Stomach (tissue), 8 donors: ENCODE measurements at regions not wholly inside any gene's neighbourhood (a gene's known extent, or its start where the extent isn't known, plus 50 kb on each side); places are given as distances from the start of the nearest gene placed in this dataset.
A peak's percentile ranks its signal among the peaks of the same experiment; 100 is the strongest.

ENCODE experiments used
- DNase-seq, 2 donors: peaks; one replicate each; pipeline versions ENCODE4 v3.0.0 to v3.0.0-alpha.2; 2013 to 2019
- H3K27ac ChIP-seq, 5 donors: fragments of 200-600 bp in 4 of 5; sonication (generic) in 4 of 5; one replicate each; pipeline ENCODE4 v1.5.1; 2013 to 2019; ENCODE audit warnings: mild to moderate bottlenecking in 1 of 5, moderate library complexity in 1 of 5
- H3K27me3 ChIP-seq, 3 donors: fragments of 200-600 bp; sonication (generic); one replicate each; pipeline ENCODE4 v1.5.1; 2017 to 2019; ENCODE audit warnings: mixed run types in 1 of 3
- H3K36me3 ChIP-seq, 4 donors: fragments of 200-600 bp; sonication (generic); 1 replicate in 3 of 4; 2 replicates in 1 of 4; pipeline ENCODE4 v1.5.1; 2016 to 2019
- H3K4me1 ChIP-seq, 4 donors: fragments of 200-600 bp; sonication (generic); one replicate each; pipeline ENCODE4 v1.5.1; 2016 to 2019
- H3K4me3 ChIP-seq, 4 donors: fragments of 200-600 bp; sonication (generic) in 3 of 4; one replicate each; pipeline ENCODE4 v1.5.1; 2016 to 2019; ENCODE audit warnings: mild to moderate bottlenecking in 1 of 4
- H3K9me3 ChIP-seq, 4 donors: fragments of 200-600 bp; sonication (generic); one replicate each; pipeline ENCODE4 v1.5.1; 2016 to 2019
- EP300 ChIP-seq: sonication (generic); formaldehyde crosslinking; IDR thresholded peaks from one replicate; pipeline ENCODE4 v1.6.1; 2017; ENCODE audit warnings: antibody characterized with exemption
- POLR2A ChIP-seq, 4 donors: fragments of 450-650 bp; IDR thresholded peaks; one replicate each; pipeline ENCODE4 v1.6.1; 2016; ENCODE audit warnings: antibody characterized with exemption in 4 of 4, control low read depth in 2 of 4, mild to moderate bottlenecking in 1 of 4, moderate library complexity in 1 of 4
- POLR2AphosphoS5 ChIP-seq, 3 donors: sonication (generic); formaldehyde crosslinking; IDR thresholded peaks; one replicate each; pipeline ENCODE4 v1.6.1; 2016; ENCODE audit warnings: antibody characterized with exemption in 3 of 3
- WGBS, 5 donors: extraction: QIAGEN DNeasy Blood & Tissue Kit in 3 of 5; methylation state at CpG; one replicate each; pipeline versions ENCODE4 v1.1.5 to v1.1.7; 2013 to 2018; 5-methylcytosine and 5-hydroxymethylcytosine counted together
- intact Hi-C: fragments of 100-400 bp; cut with DNase I; formaldehyde crosslinking; loops from one replicate; pipeline ENCODE4 v1.15.1; 2023; ENCODE audit warnings: low total_unique reads
- TF ChIP-seq, protein P1 (sequence below), 7 experiments: fragments of 450-650 bp in 4 of 7; fragments of 200-600 bp in 3 of 7; sonication (generic) in 3 of 7; IDR thresholded peaks; one replicate each; pipeline ENCODE4 v1.5.1; 2016 to 2019; ENCODE audit warnings: antibody characterized with exemption in 7 of 7, control low read depth in 2 of 7, mild to moderate bottlenecking in 1 of 7
- donor health status: healthy with polysubstance abuse.
- donor health status: Bipolar disorder and iron deficiency.
- donor health status: healthy.

DNA sequence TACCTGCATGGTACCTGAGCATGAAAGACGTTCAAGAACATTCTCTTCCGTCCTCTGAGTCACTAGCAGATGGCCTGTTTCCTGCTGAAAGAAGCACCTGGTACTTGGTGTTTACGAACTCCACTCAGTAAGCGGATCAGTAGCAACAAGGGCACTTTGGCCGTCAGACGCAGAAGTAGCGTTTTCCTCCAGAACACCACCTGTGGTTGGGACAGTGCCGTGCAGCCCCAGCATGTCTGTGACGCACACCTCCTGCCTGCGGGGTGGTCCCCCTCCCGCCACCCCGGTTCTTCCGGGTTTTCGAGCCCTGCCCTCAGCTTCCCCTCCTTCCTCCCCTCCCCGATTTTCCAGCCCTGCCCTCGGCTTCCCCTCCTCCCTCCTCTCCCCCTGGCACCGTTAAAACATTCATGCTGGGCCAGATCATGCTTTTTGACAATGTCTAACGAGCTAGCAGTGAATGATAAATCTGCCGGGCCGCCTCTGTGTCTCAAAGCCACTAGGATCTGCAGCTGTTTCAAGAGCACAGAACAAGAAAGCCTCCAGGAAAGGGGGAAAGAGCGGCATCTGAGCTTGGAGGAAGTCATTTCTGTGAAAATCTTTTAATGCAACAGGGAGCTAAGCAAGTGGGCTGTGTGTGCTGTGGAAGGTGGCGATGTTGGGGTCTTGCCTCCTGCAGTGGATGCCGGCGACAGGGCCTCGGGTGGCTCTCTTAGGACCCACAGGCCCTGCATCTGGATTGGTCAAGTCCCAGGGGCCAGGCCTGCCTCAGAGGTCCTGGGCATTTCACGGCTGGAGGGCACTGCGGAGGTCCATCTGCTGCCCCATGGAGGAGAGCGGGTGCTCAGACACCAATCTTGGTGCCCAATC lies 207.9 kb downstream of the ERMARD start:
- intact Hi-C loops: no loop called here
- DNase-seq: peak; percentile 53 to 88
- Histone ChIP-seq H3K9me3 (no peaks in the 10 kb centered on the region), H3K4me3 (peak overlapping the region in 1 of 4 donors; percentile 18), H3K27me3 (peaks cover 0 to 45% (median 12%) of the 10 kb centered on the region in 3 donors), H3K4me1 (peaks cover 8 to 25% (median 16%) of the 10 kb centered on the region in 4 donors), H3K27ac (peak overlapping the region in 2 of 5 donors; percentile 1 to 32), H3K36me3 (no peaks in the 10 kb centered on the region)
- TF ChIP-seq POLR2AphosphoS5 (IDR thresholded peaks at IDR 0.05): peak in 2 of 3 donors; percentile 12 to 36
- TF ChIP-seq POLR2A (IDR thresholded peaks at IDR 0.05): no peak
- TF ChIP-seq, protein P1, sequence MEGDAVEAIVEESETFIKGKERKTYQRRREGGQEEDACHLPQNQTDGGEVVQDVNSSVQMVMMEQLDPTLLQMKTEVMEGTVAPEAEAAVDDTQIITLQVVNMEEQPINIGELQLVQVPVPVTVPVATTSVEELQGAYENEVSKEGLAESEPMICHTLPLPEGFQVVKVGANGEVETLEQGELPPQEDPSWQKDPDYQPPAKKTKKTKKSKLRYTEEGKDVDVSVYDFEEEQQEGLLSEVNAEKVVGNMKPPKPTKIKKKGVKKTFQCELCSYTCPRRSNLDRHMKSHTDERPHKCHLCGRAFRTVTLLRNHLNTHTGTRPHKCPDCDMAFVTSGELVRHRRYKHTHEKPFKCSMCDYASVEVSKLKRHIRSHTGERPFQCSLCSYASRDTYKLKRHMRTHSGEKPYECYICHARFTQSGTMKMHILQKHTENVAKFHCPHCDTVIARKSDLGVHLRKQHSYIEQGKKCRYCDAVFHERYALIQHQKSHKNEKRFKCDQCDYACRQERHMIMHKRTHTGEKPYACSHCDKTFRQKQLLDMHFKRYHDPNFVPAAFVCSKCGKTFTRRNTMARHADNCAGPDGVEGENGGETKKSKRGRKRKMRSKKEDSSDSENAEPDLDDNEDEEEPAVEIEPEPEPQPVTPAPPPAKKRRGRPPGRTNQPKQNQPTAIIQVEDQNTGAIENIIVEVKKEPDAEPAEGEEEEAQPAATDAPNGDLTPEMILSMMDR (IDR thresholded peaks at IDR 0.05): peak in 1 of 7 experiments; percentile 4
- TF ChIP-seq EP300: no peak
- 34 to 45% (median 38%) methylated on average over 27 to 28 of the region's 28 CpGs for WGBS, 5 donors

DNA sequence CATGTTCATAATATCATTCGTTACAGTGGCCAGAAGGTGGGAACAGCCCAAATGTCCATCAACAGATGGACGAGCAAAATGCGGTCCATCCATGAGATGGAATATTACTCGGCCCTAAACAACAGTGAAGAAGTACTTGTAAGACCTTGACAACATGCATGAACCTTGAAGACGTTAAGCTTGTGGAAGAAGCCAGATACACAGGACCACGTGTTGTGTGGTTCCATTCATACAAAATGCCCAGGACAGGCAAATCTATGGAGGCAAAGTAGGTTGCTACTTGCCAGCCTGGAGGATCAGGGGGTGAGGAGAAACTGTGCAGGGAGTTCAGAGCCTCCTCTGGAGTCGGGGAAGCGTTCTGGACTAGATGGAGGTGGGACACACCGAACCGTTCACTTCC lies 207.1 kb downstream of the ERMARD start:
- H3K4me3 ChIP-seq: no peak overlapping the region
- intact Hi-C loops: no loop called here
- H3K36me3 ChIP-seq: no peaks in the 10 kb centered on the region
- H3K27me3 ChIP-seq: peaks cover 0 to 45% (median 12%) of the 10 kb centered on the region in 3 donors
- H3K27ac ChIP-seq: peak overlapping the region in 1 of 5 donors; percentile 32
- peaks cover 8 to 25% (median 16%) of the 10 kb centered on the region in 4 donors for H3K4me1 ChIP-seq
- DNase-seq: no peak
- TF ChIP-seq, protein P1 (IDR thresholded peaks at IDR 0.05): no peak
- TF ChIP-seq EP300: no peak
- no peak for TF ChIP-seq POLR2AphosphoS5 (IDR thresholded peaks at IDR 0.05)
- no peak for TF ChIP-seq POLR2A (IDR thresholded peaks at IDR 0.05)
- 91 to 95% (median 93%) methylated on average over 10 of the region's 10 CpGs for WGBS, 5 donors
- no peaks in the 10 kb centered on the region for H3K9me3 ChIP-seq

DNA sequence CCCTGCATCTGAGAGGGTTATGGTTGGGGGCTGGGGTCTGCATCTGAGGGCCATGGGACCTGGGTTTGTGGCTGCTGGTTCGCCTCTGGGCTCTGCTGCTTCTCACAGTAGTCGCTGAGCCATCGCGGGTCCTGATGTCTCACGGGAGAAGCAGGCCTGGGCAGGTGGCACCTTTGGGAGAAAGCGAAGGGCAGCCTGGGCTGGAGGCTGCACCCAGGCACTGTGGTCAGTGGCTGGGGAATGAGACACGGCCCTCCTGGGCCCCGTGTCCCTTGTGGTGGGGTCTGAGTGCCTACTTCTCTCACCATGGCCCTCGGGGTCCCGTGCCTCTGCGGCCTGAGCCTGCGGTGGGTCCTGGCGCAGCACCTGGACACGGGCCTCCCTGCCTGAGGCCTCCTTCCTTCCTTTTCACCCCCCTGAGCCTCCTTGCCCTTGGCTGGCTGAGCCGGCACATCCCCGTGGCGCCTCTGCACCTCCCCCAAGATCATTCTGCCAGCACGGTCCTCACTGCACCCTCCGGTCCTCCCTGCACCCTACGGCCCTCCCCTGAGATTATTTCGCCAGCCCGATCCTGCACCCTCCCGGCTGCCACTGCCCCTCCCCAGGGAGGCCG lies 206.0 kb downstream of the ERMARD start:
- WGBS, 5 donors: 84 to 88% (median 85%) methylated on average over 16 to 24 of the region's 24 CpGs
- intact Hi-C loops: no loop called here
- TF ChIP-seq EP300 (no peak), POLR2AphosphoS5 (IDR thresholded peaks at IDR 0.05) (no peak), POLR2A (IDR thresholded peaks at IDR 0.05) (no peak)
- TF ChIP-seq, protein P1 (IDR thresholded peaks at IDR 0.05): no peak

DNA sequence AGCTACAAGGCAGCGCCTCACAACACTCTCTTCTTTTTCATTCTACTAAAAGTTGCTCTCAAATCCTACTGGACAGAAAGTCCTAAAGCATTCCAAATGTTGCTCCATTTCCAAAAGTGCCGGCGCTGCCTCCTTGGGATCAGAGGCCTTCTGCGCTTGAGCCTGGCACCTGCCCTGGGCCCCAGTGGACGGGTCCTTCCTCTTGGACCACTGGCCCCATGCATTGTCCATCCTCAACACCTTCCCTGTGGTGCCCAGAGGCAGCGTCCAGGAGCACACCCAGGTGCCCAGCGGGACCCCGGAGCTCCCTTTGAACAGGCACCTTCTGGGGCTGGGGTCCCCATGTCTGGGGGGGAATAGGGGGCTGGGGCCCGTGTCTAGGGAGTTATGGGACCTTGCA lies 205.2 kb downstream of the ERMARD start:
- no peak for TF ChIP-seq POLR2AphosphoS5 (IDR thresholded peaks at IDR 0.05)
- TF ChIP-seq, protein P1 (IDR thresholded peaks at IDR 0.05): no peak
- no peak for TF ChIP-seq POLR2A (IDR thresholded peaks at IDR 0.05)
- no peak for TF ChIP-seq EP300
- Histone ChIP-seq H3K9me3 (no peaks in the 10 kb centered on the region), H3K36me3 (no peaks in the 10 kb centered on the region), H3K4me1 (peaks cover 2 to 15% (median 14%) of the 10 kb centered on the region in 4 donors), H3K27ac (no peak overlapping the region), H3K4me3 (no peak overlapping the region), H3K27me3 (peaks cover 0 to 29% (median under 1%) of the 10 kb centered on the region in 3 donors)
- peak in 1 of 2 donors; percentile 14 for DNase-seq
- intact Hi-C loops: no loop called here
- WGBS, 5 donors: 70 to 100% (median 89%) methylated on average over 4 to 9 of the region's 9 CpGs

More for the DNA sequence above, 206.0 kb downstream of the ERMARD start:
- peak in 1 of 2 donors; percentile 23 for DNase-seq
- Histone ChIP-seq H3K27ac (no peak overlapping the region), H3K4me1 (peaks cover 8 to 24% (median 16%) of the 10 kb centered on the region in 4 donors), H3K9me3 (no peaks in the 10 kb centered on the region), H3K36me3 (no peaks in the 10 kb centered on the region), H3K27me3 (peaks cover 0 to 38% (median 9%) of the 10 kb centered on the region in 3 donors), H3K4me3 (no peak overlapping the region)
